LNCAP (cell line): ENCODE measurements at regions not wholly inside any gene's neighbourhood (a gene's known extent, or its start where the extent isn't known, plus 50 kb on each side); places are given as distances from the start of the nearest gene placed in this dataset.

ENCODE experiments used
- TF ChIP-seq, protein P1 (sequence below): fragments of 450-650 bp; IDR thresholded peaks from 2 replicates; pipeline ENCODE4 v1.5.1; 2017; ENCODE audit warnings: mild to moderate bottlenecking

DNA sequence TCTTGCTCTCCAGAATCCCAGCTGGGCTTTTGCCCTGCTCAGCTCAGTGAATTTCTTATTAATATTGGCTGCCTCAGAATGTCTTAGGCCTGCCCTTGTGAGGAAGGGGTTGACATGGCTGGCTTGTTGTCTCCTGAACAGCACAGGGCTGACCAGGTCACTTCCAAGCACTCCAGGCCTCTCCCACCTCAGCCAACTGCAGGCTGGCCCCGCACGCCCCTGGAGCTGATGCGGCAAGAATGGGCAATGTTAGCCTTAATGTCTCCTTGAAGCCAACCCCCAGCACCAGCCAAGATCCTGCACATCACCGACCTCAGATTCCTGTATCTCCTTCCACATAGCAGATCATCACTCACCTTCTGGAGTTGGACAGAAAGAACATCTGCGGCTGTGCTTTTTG is 598.6 kb downstream of the AJAP1 start:
- TF ChIP-seq, protein P1, sequence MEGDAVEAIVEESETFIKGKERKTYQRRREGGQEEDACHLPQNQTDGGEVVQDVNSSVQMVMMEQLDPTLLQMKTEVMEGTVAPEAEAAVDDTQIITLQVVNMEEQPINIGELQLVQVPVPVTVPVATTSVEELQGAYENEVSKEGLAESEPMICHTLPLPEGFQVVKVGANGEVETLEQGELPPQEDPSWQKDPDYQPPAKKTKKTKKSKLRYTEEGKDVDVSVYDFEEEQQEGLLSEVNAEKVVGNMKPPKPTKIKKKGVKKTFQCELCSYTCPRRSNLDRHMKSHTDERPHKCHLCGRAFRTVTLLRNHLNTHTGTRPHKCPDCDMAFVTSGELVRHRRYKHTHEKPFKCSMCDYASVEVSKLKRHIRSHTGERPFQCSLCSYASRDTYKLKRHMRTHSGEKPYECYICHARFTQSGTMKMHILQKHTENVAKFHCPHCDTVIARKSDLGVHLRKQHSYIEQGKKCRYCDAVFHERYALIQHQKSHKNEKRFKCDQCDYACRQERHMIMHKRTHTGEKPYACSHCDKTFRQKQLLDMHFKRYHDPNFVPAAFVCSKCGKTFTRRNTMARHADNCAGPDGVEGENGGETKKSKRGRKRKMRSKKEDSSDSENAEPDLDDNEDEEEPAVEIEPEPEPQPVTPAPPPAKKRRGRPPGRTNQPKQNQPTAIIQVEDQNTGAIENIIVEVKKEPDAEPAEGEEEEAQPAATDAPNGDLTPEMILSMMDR: no peak

DNA sequence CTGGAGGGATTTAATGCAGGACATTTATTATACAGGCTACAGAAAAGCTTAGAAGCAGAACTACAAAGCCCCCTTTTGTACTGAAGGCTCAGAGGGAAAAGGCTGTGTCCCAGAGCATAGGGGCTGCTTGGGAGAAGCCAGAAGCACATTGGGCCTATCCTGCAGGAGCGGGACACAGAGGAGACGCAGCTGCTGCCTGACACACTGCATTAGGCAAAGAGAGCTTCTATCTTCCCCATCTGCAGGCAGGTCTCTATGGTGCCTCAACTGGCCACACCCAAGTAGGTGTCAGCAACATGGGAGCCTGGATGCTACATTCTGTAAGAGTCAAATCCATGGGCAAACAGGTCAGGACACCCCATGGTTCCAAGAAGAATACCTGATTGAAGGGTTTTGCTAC is 595.9 kb downstream of the AJAP1 start:
- TF ChIP-seq, protein P1: no peak

DNA sequence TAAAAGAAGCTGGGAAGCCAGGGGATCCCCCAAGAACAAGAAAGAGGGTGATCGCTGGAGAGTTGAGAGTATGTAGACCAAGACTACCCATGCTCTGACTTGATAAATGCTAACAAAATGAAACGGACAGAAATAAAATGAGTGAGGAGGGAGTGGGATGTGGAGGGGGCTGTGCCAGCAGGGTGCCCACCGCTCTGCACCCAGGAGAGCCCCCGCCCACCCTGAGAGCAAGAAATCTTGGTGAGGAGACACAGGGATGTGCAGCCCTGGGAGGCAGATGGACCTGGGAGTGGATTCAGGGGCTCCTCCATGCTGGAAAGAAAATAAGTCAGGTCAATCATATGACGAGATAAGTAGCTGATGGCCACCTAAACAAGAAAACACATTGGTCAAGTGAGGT is 590.9 kb downstream of the AJAP1 start:
- TF ChIP-seq, protein P1: no peak

DNA sequence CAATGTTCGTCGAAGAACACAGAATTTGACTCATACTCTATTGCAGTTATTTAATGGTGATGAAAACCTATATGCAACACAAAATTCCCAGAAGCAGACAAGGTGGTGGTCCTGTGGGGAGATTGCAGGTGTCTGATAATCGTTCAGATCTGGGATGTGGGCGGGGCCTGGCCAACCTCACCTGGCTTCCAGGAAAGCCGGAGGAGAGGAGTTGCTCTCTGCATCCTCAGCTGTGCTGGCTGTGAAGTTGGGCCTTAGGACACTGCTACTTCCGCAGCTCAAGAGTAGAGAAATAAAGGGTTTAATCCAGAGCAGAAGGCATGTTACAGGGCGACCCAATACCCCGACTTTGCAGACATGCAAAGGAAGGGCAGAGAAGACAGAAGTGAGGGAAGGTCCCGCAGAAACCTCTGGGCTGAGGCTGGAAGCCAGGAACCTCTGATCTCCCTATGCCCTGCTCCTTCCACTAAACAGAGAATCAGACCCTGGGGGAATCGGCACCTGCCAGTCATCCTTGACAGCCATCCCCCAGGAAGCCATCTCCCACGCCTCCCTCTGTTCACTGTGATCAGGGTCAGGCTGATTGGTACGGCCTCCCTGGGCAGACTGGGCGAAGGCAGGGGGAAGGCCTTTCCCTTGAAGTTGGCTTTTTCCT is 590.3 kb downstream of the AJAP1 start:
- TF ChIP-seq, protein P1: no peak

DNA sequence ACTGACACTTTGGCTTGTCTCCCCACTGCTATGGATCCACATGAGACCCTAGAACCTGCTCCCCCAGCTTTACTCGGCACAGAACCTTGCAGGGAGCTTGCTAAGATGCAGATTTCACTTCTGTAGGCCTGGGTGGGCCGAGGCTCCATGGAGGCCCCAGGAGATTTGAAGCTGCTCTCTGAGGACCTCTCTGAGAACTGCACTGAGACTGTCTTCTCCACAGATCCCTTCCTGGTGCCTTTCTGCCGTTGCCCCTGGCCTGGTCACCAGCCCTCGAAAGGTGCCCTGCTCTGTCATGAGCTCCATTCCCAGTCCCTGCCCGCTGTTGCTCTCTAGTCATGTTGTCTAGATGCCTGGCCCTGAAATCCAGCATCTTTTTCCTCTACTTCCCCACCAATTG is 588.4 kb downstream of the AJAP1 start:
- TF ChIP-seq, protein P1: no peak

DNA sequence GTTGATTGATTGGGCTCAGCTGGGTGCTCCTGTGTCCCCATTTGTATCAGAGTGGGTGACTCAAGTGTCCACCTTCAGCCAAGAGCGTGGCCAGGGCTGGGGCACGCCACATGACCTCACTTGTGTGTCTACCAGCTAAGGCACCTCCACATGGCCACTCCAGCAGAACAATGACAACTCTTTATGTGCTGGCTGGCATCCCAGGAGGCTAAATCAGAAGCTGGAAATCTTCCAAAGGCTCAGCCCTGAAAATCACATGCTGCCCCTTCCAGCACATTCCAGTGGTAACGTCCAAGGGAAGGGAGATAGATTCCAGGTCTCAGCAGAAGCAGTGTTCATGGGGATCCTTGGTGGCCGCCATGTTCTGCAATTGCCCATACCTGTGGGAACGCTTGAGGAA is 585.5 kb downstream of the AJAP1 start:
- TF ChIP-seq, protein P1: no peak

DNA sequence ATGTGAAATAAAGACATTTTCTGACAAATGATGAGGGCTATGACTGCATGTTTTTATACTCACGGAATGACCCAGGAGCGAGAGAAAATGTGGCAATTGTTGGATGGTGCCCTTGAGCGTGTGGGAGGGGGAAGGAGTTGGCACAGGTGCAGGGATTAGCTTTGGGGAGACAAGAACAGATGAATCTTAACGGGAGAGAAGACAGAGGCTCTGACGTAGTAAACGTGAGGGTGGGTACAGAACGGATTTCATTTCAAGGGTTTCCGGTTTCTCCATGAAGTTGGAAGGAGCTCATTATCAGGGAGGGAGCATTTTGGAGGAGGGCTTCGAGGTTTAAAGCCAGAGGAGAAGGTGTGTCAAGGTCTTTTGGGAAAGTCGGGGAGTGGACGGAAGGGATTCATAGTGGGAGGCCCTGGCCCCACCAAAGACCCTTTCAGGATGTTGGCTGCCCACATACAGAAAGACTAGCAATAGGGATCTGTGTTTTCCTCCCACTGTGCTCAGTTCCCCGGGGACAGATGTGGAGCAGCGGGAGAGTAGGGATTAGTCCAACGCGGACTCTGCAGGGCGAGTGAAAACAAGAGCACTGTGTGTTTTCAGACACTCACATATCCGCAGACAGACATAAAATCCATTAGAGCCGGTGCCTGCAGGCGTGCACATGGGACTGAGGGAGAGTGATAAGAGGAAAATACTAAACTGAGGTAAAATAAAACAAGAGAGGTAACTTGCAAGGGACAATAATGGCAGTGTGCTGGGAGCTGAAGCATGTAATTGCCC is 584.1 kb downstream of the AJAP1 start:
- TF ChIP-seq, protein P1: no peak
